ENCODE measurements at regions not wholly inside any gene's neighbourhood (a gene's known extent, or its start where the extent isn't known, plus 50 kb on each side); places are given as distances from the start of the nearest gene placed in this dataset.
"Not testable (repeated sequence)": the region's sequence is repeated elsewhere in the genome, so short reads cannot be mapped to it uniquely, and the experiment has no call there.

DNA sequence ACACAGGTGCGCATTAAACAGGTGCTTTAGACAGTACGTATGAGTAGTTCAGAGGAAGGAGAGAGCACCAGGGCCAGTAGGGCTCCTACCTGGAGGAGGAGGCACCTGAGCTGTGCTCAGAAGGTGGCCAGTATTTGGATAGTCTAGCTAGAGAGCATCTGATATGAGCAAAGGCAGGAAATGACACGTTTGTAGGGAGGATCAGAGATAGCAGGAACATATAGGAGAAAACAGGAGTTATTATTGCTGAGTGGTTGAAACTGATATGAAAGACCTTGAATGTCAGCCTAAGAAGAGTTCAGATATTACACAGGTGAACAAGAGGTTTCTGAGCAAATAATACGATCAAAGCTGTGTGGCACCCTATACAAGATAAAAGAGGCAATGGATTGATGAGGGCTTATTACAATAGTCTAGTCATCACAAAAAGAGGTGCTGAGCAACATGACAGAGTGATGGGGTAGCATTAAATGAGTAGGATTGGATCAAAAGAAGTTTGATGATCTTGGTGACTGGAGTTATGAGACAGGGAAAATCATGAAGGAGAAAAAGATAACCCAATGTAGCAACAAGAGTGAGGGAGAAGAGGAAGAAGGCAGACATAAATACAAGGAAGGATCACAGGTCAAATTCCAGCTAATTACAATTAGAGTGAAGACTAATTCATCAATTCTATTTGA is 69.8 kb upstream of the HIVEP1 start:
- no peak overlapping the region for H3K9ac ChIP-seq (ENCODE audit: low read length)
- no peaks in the 10 kb centered on the region for H3K27me3 ChIP-seq (ENCODE audit: control insufficient read depth, insufficient read depth, low read length)
- no peaks in the 10 kb centered on the region for H3K9me3 ChIP-seq (ENCODE audit: control insufficient read depth, insufficient read depth, low read depth, low read length)
- no peak overlapping the region for H3K27ac ChIP-seq (ENCODE audit: low read depth, low read length)
- no peaks in the 10 kb centered on the region for H3K36me3 ChIP-seq (ENCODE audit: control insufficient read depth, insufficient read depth, low read length)
- H3K4me1 ChIP-seq (ENCODE audit: control insufficient read depth, insufficient read depth, low read length) = peaks cover 5% of the 10 kb centered on the region; the same call in 1 of the 2 replicates
- no peak overlapping the region for H3K4me3 ChIP-seq (ENCODE audit: low read depth, low read length)

GRCh38 chr6:11940532-11941166 is 71.5 kb upstream of the HIVEP1 start:
- not testable (repeated sequence) for H3K9me3 ChIP-seq (ENCODE audit: control insufficient read depth, insufficient read depth, low read depth, low read length); H3K27me3 ChIP-seq (ENCODE audit: control insufficient read depth, insufficient read depth, low read length); H3K4me1 ChIP-seq (ENCODE audit: control insufficient read depth, insufficient read depth, low read length); H3K27ac ChIP-seq (ENCODE audit: low read depth, low read length); H3K36me3 ChIP-seq (ENCODE audit: control insufficient read depth, insufficient read depth, low read length); H3K4me3 ChIP-seq (ENCODE audit: low read depth, low read length); H3K9ac ChIP-seq (ENCODE audit: low read length)

DNA sequence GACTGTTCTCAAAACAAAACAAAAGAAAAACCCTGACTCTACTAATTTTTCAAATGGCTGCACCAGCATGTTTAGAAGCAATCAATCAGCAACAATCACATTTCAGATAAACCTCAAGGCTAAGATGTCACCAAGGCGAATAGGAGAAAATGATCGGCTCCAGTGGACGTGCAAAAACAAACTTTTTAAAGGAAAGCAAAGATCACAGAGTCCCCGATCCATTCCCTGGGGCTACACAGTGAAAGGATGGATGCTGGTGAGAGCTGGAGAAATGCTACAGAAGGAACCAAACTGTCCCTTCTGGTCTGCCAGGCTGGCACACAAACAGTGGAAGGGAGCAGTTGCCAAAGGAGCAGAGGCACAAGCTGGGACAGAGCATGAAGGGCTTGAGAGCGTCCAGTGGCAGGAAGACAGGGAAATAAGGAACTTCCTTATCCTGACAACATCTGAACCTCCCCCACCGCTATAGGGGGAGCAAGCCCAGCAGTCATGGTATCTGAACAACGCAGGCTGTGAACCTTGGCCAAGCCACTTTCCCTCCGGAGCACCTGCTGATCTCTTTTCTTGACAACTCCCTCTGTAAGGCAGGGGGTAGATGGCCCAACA is 73.7 kb upstream of the HIVEP1 start:
- Histone ChIP-seq H3K9me3 (ENCODE audit: control insufficient read depth, insufficient read depth, low read depth, low read length) (no peaks in the 10 kb centered on the region), H3K36me3 (ENCODE audit: control insufficient read depth, insufficient read depth, low read length) (no peaks in the 10 kb centered on the region), H3K27me3 (ENCODE audit: control insufficient read depth, insufficient read depth, low read length) (no peaks in the 10 kb centered on the region), H3K4me3 (ENCODE audit: low read depth, low read length) (no peak overlapping the region), H3K4me1 (ENCODE audit: control insufficient read depth, insufficient read depth, low read length) (peaks cover 5% of the 10 kb centered on the region; the same call in 1 of the 2 replicates), H3K9ac (ENCODE audit: low read length) (no peak overlapping the region), H3K27ac (ENCODE audit: low read depth, low read length) (no peak overlapping the region)

- H3K9ac ChIP-seq (ENCODE audit: low read length) = no peak overlapping the region
- H3K27ac ChIP-seq (ENCODE audit: low read depth, low read length) = no peak overlapping the region
- H3K4me1 ChIP-seq (ENCODE audit: control insufficient read depth, insufficient read depth, low read length) = peaks cover 5% of the 10 kb centered on the region; the same call in 1 of the 2 replicates
- no peaks in the 10 kb centered on the region for H3K36me3 ChIP-seq (ENCODE audit: control insufficient read depth, insufficient read depth, low read length)
- no peaks in the 10 kb centered on the region for H3K9me3 ChIP-seq (ENCODE audit: control insufficient read depth, insufficient read depth, low read depth, low read length)
- no peaks in the 10 kb centered on the region for H3K27me3 ChIP-seq (ENCODE audit: control insufficient read depth, insufficient read depth, low read length)
- no peak overlapping the region for H3K4me3 ChIP-seq (ENCODE audit: low read depth, low read length)
Measured at GRCh38 chr6:11934638-11935037, 77.5 kb upstream of the HIVEP1 start.

- not testable (repeated sequence) for H3K4me1 ChIP-seq (ENCODE audit: control insufficient read depth, insufficient read depth, low read length); H3K36me3 ChIP-seq (ENCODE audit: control insufficient read depth, insufficient read depth, low read length); H3K27ac ChIP-seq (ENCODE audit: low read depth, low read length); H3K27me3 ChIP-seq (ENCODE audit: control insufficient read depth, insufficient read depth, low read length); H3K4me3 ChIP-seq (ENCODE audit: low read depth, low read length); H3K9ac ChIP-seq (ENCODE audit: low read length); H3K9me3 ChIP-seq (ENCODE audit: control insufficient read depth, insufficient read depth, low read depth, low read length)
Measured at GRCh38 chr6:11932892-11933291, 79.2 kb upstream of the HIVEP1 start.

- Histone ChIP-seq H3K9me3 (ENCODE audit: control insufficient read depth, insufficient read depth, low read depth, low read length) (no peaks in the 10 kb centered on the region), H3K4me1 (ENCODE audit: control insufficient read depth, insufficient read depth, low read length) (no peaks in the 10 kb centered on the region), H3K9ac (ENCODE audit: low read length) (no peak overlapping the region), H3K36me3 (ENCODE audit: control insufficient read depth, insufficient read depth, low read length) (no peaks in the 10 kb centered on the region), H3K4me3 (ENCODE audit: low read depth, low read length) (no peak overlapping the region), H3K27me3 (ENCODE audit: control insufficient read depth, insufficient read depth, low read length) (no peaks in the 10 kb centered on the region), H3K27ac (ENCODE audit: low read depth, low read length) (no peak overlapping the region)
Measured at GRCh38 chr6:11931296-11932035, 80.6 kb upstream of the HIVEP1 start.

DNA sequence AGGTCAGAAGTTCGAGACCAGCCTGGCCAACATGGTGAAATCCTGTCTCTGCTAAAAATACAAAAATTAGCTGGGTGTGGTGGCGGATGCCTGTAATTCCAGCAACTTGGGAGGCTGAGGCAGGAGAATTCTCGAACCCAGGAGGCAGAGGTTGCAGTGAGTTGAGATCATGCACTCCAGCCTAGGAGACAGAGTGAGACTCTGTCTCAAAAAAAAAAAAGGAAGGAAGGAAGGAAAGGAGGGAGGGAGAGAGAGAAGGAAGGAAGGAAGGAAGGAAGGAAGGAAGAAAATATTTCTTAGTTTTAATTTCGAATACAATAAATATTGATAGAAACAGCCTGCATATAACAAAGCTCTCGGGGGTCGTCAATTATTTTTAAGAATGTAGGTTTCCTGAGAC is 81.3 kb upstream of the HIVEP1 start:
- not testable (repeated sequence) for H3K27ac ChIP-seq (ENCODE audit: low read depth, low read length); H3K9me3 ChIP-seq (ENCODE audit: control insufficient read depth, insufficient read depth, low read depth, low read length); H3K9ac ChIP-seq (ENCODE audit: low read length); H3K4me3 ChIP-seq (ENCODE audit: low read depth, low read length); H3K4me1 ChIP-seq (ENCODE audit: control insufficient read depth, insufficient read depth, low read length); H3K27me3 ChIP-seq (ENCODE audit: control insufficient read depth, insufficient read depth, low read length); H3K36me3 ChIP-seq (ENCODE audit: control insufficient read depth, insufficient read depth, low read length)

- H3K4me1 ChIP-seq (ENCODE audit: control insufficient read depth, insufficient read depth, low read length) = peaks cover 3% of the 10 kb centered on the region; the same call in 1 of the 2 replicates
- no peaks in the 10 kb centered on the region for H3K27me3 ChIP-seq (ENCODE audit: control insufficient read depth, insufficient read depth, low read length)
- no peak overlapping the region for H3K9ac ChIP-seq (ENCODE audit: low read length)
- H3K4me3 ChIP-seq (ENCODE audit: low read depth, low read length) = no peak overlapping the region
- H3K27ac ChIP-seq (ENCODE audit: low read depth, low read length) = no peak overlapping the region
- no peaks in the 10 kb centered on the region for H3K9me3 ChIP-seq (ENCODE audit: control insufficient read depth, insufficient read depth, low read depth, low read length)
- H3K36me3 ChIP-seq (ENCODE audit: control insufficient read depth, insufficient read depth, low read length) = no peaks in the 10 kb centered on the region
Measured at GRCh38 chr6:11930240-11930639, 81.9 kb upstream of the HIVEP1 start.

GRCh38 chr6:11929241-11929835 is 82.8 kb upstream of the HIVEP1 start:
- Histone ChIP-seq H3K4me1 (ENCODE audit: control insufficient read depth, insufficient read depth, low read length) (peaks cover 3% of the 10 kb centered on the region; the same call in 1 of the 2 replicates), H3K27ac (ENCODE audit: low read depth, low read length) (no peak overlapping the region), H3K9me3 (ENCODE audit: control insufficient read depth, insufficient read depth, low read depth, low read length) (no peaks in the 10 kb centered on the region), H3K9ac (ENCODE audit: low read length) (no peak overlapping the region), H3K4me3 (ENCODE audit: low read depth, low read length) (no peak overlapping the region), H3K36me3 (ENCODE audit: control insufficient read depth, insufficient read depth, low read length) (no peaks in the 10 kb centered on the region), H3K27me3 (ENCODE audit: control insufficient read depth, insufficient read depth, low read length) (no peaks in the 10 kb centered on the region)

GRCh38 chr6:11926594-11927407 is 85.3 kb upstream of the HIVEP1 start:
- Histone ChIP-seq H3K27ac (ENCODE audit: low read depth, low read length) (no peak overlapping the region), H3K4me1 (ENCODE audit: control insufficient read depth, insufficient read depth, low read length) (peaks cover 3% of the 10 kb centered on the region; the same call in 1 of the 2 replicates), H3K36me3 (ENCODE audit: control insufficient read depth, insufficient read depth, low read length) (no peaks in the 10 kb centered on the region), H3K27me3 (ENCODE audit: control insufficient read depth, insufficient read depth, low read length) (no peaks in the 10 kb centered on the region), H3K4me3 (ENCODE audit: low read depth, low read length) (no peak overlapping the region), H3K9me3 (ENCODE audit: control insufficient read depth, insufficient read depth, low read depth, low read length) (no peaks in the 10 kb centered on the region), H3K9ac (ENCODE audit: low read length) (no peak overlapping the region)
